Fibroblast of skin of left quadriceps (primary cell): ENCODE measurements at regions not wholly inside any gene's neighbourhood (a gene's known extent, or its start where the extent isn't known, plus 50 kb on each side); places are given as distances from the start of the nearest gene placed in this dataset.

Experiments used
- DNase-seq, 2 experiments: peaks; one replicate each; pipeline ENCODE4 v3.0.0-alpha.2; 2013; ENCODE audit warnings: low read depth in 2 of 2

- no peak for DNase-seq
Observed at GRCh38 chr1:234936612-234937389, 191.8 kb downstream of the TOMM20 start.

- peak in 1 of 2 experiments; percentile 42 for DNase-seq
Observed at GRCh38 chr1:234934611-234935033, 194.0 kb downstream of the TOMM20 start.

DNA sequence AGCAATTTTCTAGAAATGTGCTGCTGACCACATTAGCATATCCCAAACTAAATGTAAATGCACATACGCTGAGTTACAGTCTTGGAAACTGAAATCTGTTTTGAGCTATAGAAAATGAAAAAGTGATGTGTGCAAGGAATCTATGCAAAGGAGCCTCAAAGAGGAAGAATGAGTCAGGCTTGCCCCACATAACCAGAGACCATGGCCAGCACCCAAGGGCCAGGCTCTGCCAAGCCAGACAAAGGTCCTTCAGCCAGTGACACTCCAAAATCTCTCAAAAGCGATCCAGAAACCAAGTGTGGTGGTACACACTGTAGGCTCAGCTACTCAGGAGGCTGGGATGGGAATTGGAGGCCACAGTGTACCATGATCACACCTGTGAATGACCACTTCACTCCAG lies 195.2 kb downstream of the TOMM20 start:
- peak in 1 of 2 experiments; percentile 47 for DNase-seq

- no peak for DNase-seq
Observed at GRCh38 chr1:234932511-234933430, 195.9 kb downstream of the TOMM20 start.

- no peak for DNase-seq
Observed at GRCh38 chr1:234932106-234932505, 196.5 kb downstream of the TOMM20 start.

GRCh38 chr1:234931404-234931973 lies 197.1 kb downstream of the TOMM20 start:
- DNase-seq = no peak

GRCh38 chr1:234929369-234929768 lies 199.3 kb downstream of the TOMM20 start:
- no peak for DNase-seq

GRCh38 chr1:234928642-234929041 lies 200.0 kb downstream of the TOMM20 start:
- DNase-seq = no peak

DNA sequence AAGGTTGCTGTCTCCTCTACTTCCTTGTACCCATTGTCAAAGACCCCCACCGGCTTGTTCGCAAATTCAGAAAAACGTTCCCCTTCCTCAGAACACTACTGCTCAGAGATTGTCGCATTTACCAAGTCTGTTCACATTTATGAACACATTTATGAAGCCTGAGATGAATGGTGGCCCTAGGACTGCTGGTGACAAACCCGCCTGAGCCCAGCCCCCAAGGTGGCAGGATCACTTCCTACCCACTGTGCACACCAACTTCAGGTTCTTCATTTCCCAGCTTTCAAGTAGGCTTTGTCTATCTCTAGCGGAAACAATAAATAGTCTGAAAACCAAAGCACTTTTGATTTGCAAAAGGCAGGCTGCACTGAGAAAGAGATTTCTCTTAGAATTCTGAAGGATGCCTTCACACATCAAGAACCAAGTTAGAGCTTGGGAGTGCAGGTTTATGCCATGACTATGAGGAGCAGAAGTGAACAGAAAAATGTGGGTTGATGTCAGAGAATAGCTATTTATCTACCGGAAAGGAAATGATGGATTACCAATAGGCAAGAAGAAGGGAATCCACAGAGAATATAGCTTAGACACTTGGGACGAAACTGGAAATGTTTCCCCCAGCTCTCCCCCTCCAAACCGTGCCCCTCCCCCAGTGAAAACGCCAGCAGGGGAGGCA lies 200.5 kb downstream of the TOMM20 start:
- DNase-seq = no peak

GRCh38 chr1:234927312-234927970 lies 201.2 kb downstream of the TOMM20 start:
- no peak for DNase-seq

DNA sequence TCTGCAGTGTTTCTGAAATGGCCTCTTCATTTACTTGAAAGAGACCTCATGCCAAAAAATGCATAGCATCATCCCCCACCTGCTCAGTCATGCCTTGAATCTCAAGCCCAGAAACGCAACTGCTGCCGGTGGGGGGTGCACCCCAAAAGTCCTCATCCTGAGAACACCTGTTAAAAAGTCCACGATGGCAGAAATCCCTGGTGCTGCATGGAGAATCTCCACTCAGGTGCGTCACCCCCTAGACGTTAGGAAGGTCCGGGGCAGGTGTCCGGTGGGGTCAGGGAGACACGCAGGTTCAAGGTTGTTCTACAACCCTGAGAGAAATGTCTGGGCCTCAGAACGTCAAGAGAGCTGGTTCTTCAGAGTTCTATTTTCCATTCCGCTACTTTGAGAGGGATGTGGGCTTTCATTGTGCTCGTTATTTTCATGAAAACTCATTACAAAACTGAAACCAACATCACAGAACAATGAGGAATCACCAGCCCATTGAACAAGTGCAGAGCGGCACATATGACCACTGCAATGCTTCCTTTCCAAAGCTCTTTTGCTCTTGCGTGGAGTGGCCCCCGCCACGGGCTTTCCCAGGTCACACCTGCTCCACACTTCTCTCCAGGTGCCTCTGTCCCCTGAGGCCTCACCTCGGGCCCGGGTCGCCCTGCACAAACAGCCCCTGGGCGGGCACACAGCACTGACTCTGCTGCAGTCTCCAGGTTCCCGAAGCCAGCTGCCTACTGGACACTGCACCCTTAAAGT lies 201.9 kb downstream of the TOMM20 start:
- no peak for DNase-seq

DNA sequence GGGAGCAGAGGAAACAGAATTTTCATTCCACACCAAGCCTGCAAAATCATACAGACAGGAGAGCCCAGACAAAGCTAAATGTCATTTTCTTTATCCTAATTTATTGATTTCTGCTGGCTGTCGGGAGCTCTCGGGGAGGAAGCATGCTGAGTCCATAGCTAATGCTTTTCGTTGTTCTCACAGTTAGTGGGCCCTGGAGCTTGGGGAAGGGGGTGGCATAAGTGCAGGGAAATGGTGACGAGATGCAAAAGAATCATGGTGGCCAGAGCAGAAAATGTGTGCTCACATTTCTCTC lies 202.4 kb downstream of the TOMM20 start:
- DNase-seq = no peak

- DNase-seq = peak; percentile 99 to 100
Observed at GRCh38 chr1:234925440-234926263, 203.0 kb downstream of the TOMM20 start.

DNA sequence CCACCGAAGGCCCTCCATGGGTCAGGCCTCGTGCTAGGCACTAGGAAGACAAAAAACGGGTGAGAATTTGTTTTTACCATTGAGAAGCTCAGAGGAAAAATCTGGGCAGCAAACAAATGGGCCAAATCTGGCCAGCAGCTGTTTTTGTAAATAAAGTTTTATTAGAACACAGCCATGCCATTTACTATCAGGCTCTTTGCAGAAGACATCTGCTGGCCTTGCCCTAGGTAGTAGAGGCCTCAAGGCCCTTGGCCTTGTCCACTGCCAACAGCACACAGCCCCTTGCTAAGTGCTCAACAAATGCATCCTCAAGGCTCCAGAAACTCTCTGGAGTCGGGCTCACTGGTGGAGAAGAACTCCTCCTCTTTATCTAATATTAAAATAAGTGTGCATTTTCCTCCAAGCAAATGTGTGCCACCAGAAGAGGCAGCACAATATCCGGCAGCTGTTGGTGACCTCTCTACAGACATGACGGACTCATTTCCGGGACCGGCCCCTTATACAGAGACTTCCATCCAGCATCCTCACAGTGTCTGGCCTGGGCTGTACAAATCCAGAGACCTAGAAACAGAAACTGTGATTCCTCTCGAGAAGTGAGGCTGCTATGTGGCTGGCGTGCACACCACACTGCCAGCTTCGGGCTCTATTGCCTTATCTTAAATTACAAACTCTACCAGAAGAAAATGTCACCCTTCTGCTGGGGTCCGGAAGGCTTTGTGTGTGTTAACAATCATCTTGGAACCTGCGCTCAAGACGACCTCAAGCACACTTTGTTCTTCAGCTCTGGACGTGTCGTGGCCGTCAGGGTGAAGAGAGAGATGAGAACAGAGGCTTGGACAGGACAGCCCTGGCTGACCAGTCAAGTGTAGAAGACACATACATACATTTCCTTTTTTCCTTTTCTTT lies 203.9 kb downstream of the TOMM20 start:
- no peak for DNase-seq

GRCh38 chr1:234923626-234924025 lies 205.0 kb downstream of the TOMM20 start:
- no peak for DNase-seq

- no peak for DNase-seq
Observed at GRCh38 chr1:234922987-234923386, 205.7 kb downstream of the TOMM20 start.

- no peak for DNase-seq
Observed at GRCh38 chr1:234921266-234922062, 207.2 kb downstream of the TOMM20 start.

DNA sequence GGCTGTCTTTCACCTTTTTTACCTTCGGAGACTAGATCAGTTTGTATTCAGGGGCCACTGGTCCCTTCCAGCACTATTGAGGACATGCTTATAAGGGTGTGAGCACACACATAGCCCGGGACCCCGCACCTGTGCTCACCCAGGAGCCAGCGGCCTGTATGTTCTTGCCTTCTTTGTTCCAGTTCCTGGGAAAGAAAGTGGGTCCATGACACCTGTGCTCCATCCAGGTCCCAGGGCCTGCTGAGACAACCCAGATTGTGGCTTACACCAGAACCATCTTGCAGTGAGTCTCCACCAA lies 207.8 kb downstream of the TOMM20 start:
- no peak for DNase-seq
